DMS79 (cell line): ENCODE measurements at regions not wholly inside any gene's neighbourhood (a gene's known extent, or its start where the extent isn't known, plus 50 kb on each side); places are given as distances from the start of the nearest gene placed in this dataset.

Experiments used
- DNase-seq: peaks from one replicate; lab custom pipeline; 2025; lab: John Stamatoyannopoulos, UW

DNA sequence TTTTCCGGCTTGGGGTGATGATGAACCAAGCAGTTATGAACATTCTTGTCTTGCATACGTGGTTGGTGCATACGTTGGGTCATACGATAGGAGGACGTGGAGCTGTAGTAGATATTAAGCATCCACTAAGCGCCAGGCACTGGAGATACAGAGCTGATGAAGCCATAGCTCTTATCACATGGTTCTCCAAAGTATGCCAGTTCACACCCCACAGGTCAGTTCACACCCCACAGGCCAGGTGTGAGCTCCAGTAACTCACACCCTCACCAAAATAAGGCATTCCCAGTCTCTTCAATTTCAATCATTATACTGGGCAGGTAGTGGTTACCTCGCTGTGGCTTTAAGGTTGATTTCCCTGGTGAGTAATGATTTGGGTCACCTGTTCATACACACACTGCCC lies 335.5 kb downstream of the FOXL1 start:
- no peak for DNase-seq

DNA sequence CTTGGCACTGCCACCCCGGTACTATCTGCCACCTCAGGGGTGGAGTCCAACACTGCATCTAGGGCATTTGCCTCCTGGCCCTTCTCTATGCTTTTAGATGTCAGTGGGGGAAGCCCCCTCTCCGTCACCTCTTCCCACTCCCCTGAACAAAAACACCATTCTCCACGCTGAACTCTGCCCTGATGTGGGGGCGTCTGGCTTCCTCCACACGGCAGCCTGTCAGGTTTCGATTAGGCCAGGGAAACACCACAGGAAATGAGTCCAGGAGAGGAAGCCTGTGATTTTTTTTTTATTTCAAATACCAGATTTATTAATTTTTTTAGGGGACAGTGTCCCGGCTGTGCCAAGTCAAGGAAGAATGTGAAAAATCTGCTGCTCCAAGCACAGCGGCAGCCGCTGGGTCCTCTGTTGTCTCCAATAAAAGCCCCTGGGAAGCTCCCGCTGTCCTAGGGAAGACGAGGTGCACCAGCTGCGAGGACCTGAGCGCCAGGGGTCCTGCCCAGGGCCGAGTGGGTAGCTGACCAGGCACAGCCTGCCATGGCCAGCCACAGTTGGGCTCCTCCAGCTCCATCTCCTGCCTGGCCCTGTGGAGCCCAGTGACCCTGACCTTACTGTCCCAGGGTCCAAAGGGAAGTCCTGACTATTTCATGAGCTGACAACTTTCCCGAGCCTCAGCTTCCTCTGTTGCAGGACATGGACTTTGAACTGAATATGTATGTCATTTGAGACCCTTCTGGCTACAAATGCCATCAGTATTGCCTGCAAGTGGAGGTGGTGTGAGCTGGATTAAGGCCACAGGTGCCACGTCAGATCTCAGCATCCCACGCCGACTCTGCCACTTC lies 336.7 kb downstream of the FOXL1 start:
- DNase-seq: no peak

GRCh38 chr16:86917471-86918365 lies 339.4 kb downstream of the FOXL1 start:
- no peak for DNase-seq

DNA sequence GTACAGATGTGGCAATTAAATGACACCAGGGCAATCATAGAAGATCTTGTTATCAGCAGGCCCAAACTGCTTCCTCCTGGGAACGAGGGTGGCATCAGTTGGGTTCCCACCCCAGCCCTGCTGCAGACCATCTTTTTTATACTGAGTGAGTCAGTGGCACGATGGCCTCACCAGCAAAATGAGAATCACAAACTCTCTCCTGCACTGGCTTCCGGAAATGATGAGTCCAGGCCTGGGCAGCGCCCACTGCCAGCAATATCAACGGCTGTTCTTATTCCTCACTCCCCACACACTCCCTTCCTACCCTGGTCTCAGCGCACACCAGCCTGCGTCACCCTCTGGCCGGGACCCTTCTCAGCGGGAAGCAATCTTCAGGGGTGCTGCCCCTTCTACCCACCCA lies 340.3 kb downstream of the FOXL1 start:
- no peak for DNase-seq

DNA sequence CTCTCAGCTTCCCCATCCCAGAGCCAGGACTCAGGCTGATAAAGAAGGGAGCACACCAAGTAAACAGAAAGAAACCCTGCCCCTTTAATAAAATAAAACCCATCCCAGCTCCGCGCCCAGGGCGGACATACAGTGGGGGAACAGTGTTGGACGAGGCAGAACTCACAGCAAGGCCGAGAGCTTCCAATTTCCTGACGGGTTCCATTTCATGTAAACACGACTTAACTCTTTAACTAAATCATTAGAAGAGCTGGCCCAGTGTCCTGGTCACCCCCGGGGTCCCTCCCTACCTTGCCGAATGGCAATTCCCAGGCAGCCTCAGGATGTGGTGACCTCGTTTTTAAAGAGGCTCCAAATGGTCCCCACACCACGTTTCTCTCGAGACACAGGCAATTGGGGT lies 340.7 kb downstream of the FOXL1 start:
- no peak for DNase-seq

GRCh38 chr16:86919578-86920305 lies 341.4 kb downstream of the FOXL1 start:
- no peak for DNase-seq

DNA sequence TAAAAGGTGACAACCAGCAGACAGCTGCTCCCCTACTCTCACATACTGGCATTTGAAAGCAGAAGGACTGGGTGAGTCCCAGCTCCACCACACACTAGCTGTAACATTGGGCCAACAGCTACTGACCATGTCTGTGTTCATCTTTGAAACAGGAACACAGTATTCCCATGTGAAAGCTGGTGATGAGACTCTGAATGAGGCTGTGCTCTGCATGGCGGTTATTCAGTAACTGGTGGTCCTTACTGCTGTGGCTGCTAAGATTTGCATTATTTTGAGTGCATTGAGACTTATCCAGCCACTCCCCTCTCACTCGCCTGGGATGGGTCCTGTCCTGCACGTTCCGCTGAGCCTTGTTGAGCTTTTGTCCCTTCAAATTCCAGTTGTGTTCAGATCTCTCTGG lies 342.9 kb downstream of the FOXL1 start:
- no peak for DNase-seq

GRCh38 chr16:86922311-86922710 lies 344.0 kb downstream of the FOXL1 start:
- DNase-seq: no peak

- DNase-seq: no peak
These were observed 345.3 kb downstream of the FOXL1 start for GRCh38 chr16:86923656-86924055.

DNA sequence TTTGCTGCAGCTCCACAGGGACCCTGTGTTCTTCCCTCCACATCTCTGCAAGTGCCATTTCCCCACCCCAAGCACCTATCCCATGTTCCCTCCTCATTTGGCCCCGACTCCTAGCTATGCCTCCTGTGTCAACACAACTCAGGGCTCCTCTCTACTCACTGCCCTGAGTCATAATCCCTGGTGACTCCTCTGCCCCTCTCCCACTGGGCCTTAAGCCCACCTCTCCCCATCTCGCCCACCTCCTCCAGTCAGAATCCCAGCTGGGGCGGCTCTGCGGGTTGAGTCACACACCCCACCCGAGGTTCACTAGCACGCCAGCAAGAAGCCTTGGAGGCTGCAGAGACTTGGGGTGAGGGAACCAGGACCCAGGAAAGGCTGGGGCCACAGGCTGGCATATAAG lies 346.2 kb downstream of the FOXL1 start:
- DNase-seq: no peak

GRCh38 chr16:86925067-86925791 lies 346.9 kb downstream of the FOXL1 start:
- no peak for DNase-seq

DNA sequence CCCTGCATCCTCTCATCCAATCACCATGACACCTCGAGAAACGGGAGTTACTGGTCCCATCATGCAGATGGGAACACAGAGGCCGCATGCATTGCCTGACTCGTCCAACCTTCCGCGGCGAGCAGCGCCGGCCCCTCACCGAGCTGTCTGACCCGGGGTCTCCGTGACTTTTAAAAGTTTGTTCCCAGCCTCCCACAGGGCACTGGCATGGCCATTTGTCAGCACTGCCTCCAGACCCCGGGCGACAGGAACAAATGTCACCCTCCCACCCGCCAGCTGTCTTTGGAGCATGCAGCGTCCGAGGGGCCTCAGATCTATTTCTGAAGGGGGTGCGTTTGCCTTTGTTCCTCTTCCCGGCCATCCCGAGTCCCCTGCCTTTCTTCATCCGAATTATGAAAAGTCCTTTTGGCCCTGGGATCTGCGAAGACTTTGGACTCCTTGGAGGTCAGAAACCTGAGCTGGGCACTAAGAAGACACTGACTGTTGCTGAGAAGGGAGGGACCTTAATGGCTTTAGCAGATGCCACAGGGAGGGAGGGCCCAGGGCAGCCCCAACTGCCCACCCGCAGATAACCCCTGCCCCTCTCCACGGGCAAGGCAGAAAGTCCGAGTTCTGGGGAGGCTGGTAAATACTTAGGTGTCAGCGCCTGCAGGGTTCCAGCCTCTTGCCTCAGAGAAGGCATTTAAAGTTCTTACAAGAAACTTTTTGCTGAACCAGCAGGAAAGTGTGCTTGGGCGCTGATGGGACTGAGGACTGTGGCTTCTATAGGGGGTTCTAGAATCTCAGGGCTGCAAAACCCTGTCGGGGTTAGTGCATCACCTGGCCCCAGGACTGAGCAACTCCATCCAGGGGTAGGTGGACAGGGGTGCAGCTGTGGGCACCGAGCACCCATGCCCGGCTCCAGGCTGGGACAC lies 348.1 kb downstream of the FOXL1 start:
- DNase-seq: no peak

DNA sequence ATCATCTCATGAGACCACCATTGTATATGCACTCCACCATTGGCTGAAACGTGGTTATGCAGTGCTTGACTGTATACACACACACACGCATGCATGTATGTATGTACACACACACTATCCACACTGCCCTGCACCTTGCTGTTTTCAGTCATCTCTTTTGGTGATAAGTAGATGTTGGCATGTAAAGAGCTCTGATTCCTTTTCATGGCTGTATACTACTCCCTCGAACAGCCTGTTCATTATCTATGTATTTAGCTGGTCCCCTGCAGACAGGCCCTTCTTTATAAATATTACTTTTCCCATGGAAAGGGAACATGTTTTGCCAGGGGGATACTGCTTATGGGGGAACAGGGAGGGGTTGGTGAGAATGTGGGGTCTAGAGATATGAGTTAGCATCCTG lies 349.4 kb downstream of the FOXL1 start:
- no peak for DNase-seq

DNA sequence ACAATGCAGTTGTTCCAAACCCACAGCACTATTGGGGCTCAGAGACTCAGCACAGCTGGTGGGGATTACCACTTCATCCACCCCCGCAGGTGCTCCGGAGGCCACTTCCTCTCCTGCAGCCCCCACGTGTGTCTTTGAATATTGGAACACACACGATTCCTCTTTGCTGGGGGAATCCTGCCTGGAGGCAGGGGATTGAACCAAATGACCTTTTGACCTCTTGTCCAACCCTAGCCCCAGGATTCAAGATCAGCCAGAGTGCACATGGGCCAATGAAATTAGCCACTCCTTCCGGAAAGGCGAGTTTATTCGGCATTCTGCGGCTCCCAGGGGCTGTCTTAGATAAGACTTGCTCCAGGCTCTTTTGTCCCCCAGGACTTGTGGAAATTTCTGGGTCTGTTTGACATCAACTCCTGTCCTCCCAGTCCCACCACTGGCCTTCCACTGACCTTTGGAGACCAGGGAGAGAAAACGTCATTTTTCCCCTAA lies 350.2 kb downstream of the FOXL1 start:
- DNase-seq: no peak

GRCh38 chr16:86929057-86929871 lies 350.9 kb downstream of the FOXL1 start:
- DNase-seq: no peak

DNA sequence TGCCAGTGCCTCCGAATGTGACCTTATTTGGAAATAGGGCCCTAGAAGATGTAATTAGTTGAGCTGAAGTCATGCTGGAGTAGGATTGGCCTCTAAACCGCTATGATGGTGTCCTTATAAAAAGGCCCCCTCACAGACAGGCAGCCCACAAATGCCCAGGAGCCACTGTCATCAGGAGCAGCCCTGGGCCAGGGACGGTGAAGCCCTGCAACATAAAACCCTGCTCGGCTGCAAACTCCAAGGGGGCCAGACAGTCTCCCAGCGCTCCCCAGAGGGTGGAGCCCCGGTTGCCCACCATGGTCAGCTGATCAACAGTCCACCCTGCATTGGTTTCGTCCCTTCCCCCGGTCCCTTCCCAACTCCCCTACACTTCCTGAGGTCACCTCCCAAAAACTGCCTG lies 351.7 kb downstream of the FOXL1 start:
- DNase-seq: no peak

GRCh38 chr16:86930663-86931373 lies 352.5 kb downstream of the FOXL1 start:
- no peak for DNase-seq

GRCh38 chr16:86931410-86931941 lies 353.1 kb downstream of the FOXL1 start:
- no peak for DNase-seq
